ENCODE measurements at regions not wholly inside any gene's neighbourhood (a gene's known extent, or its start where the extent isn't known, plus 50 kb on each side); places are given as distances from the start of the nearest gene placed in this dataset.

DNA sequence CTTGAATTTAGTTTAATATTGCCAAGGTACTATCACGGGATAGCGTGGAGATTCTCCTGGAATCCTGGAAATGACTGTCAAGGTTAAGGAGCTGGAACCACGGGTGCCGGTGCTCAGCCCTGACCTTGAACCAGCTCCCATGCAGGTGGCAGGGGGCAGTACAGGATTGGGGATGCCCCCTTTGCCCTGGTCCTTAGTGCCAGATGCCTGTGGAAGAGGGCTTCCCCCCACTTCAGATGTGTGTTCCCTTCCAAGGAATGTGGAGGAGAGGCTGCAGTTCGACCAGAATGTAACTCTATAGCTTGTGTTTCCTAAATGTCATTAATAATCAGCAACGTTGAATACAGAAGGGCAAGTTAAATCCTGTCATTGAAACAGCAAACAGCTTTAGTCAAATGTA is 258.9 kb downstream of the VRK1 start:
- TF ChIP-seq POLR2A (IDR thresholded peaks at IDR 0.05; ENCODE audit: low read length) (no peak), GATA1 (IDR thresholded peaks at IDR 0.05; ENCODE audit: low read depth, low read length) (no peak)

Data from erythroblast (primary cell).